ENCODE measurements at regions not wholly inside any gene's neighbourhood (a gene's known extent, or its start where the extent isn't known, plus 50 kb on each side); places are given as distances from the start of the nearest gene placed in this dataset.
"Not testable (repeated sequence)": the region's sequence is repeated elsewhere in the genome, so short reads cannot be mapped to it uniquely, and the experiment has no call there.

DNA sequence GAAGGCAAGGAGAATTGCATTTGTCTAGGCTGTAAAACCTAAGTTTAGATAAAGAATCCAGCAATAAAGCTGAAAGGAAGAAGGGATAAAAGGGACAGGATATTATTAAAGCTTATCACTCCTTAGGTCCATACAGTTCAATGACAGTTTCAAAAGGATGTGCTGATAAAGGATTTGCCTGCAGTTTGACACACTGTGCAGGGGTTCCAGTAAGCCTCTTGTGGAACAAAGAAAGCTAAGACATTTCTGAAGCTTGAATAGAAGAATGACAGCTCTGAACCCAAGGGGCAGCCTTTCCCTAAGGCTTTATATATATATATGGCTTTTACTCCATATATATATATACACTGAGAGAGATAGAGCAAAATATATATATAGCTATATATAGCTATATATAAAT, 276.8 kb upstream of the GRM3 start:
- no peak for DNase-seq

DNA sequence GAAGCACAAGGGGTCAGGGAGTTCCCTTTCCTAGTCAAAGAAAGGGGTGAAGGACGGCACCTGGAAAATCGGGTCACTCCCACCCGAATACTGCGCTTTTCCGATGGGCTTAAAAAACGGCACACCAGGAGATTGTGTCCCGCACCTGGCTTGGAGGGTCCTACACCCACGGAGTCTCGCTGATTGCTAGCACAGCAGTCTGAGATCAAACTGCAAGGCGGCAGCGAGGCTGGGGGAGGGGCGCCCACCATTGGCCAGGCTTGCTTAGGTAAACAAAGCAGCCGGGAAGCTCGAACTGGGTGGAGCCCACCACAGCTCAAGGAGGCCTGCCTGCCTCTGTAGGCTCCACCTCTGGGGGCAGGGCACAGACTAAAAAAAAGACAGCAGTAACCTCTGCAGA, 303.3 kb upstream of the GRM3 start:
- DNase-seq, result not testable (repeated sequence)

DNA sequence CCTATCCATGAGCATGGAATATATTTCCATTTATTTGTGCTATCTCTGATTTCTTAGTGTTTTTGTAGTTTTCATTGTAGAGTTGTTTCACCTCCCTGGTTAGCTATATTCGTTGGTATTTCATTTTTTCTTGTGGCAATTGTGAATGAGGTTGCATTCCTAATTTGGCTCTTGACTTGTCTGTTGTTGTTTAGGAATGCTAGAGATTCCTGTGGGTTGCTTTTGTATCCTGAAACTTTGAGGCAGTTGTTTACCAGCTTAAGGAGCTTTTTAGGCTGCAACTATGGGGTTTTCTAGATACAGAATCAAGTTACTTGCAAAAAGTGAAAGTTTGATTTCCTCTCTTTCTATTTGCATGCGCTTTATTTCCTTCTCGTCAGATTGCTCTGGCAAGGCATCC, 304.7 kb upstream of the GRM3 start:
- no peak for DNase-seq

DNA sequence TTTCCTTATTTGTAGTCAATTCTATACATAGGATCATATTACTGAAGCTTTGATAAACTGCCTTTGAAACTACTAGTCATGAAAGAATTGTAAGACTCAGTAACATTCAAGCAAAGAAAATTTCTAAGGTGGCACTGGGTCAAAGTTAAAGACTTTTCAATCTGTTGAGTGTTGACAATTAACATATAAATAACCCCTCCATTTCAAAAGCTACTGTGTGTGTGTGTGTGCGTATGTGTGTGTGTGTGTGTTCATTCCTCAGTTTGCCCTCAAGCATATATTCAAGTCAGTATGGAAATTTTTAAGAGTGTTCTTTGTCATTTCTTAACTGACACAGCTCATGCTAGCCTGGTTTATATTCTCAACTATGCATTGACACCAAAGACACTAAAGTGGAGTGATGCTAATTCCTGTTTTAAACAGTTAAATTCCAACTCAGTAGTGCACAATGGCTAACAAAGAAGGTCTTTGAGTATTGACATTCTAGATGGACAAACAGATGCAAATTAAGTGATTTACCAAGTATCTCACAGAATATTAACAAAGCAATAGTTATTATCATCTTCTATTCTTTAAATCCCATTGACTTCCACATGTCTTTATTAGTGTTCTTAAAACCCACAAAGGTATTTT, 314.8 kb upstream of the GRM3 start:
- no peak for DNase-seq

DNA sequence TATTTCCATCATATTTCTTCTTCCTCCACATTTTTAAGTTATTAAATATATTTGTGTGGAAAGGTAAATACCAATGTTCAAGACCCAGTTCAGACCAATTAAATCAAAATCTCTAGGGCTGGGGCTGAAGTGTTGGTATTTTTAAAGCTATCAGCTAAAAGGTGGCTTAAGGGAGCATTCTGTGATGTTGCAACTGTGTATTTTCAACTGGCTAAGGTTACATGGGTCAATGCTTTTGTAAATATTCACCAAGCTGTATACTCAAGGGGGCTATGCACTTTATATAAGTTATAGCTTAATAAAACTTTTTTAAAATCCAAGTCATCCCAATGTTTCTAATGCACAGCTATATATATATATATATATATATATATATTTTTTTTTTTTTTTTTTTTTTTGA, 316.9 kb upstream of the GRM3 start:
- DNase-seq, result no peak

DNA sequence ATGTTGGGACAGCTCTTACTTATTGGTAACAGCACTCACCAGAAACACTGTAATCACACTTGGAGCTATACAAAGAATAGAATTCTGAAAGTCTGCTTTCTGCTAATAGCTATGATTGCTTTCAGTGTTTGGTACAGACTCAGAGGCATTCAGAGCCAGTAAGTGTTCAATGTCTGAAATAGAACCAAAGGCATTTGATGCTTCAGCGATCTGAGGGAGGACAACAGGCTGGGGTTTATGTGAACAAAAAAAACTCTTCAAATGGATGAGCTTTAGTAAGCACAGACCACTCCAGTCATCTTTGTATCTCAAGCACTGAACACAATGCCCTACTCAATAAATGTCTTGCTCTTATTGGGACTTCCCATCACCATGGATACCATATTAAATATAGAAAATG, 322.8 kb upstream of the GRM3 start:
- DNase-seq, result no peak

DNA sequence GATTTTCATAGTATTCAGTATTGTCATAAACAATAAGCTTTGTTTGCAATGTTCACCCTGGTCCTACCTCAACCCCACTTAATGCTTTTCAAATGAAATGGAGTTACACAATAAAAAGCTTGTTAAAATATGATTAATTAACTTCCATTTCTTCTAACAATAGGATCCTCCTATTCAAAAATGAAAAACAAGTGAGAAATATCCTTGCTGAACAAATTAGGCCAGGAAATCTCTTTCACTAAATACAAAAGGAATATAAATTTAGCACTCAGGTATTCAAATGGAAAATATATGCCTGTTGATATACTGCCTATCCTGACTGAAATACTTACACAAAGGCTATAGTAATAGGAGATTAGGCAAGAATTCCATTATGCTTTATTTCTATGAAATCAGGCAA, 323.4 kb upstream of the GRM3 start:
- no peak for DNase-seq

DNA sequence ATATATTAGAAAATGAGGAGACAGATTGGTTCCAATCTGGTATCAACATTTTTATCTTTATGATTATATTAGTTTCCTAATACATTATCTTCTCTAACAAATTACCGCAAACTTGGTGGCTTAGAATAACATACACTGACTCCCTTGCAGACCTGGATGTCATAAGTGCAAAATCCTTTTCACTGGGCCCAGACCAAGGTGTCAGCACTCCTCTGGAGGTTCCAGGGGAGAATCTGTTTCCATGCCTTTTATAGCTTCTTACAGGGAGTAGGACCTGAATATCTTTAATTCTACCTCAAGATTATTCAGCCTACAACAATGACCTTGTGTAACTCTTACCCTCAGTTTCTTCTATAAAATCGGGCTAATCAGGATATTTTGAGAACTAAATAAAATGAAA, 329.9 kb upstream of the GRM3 start:
- DNase-seq, result no peak

DNA sequence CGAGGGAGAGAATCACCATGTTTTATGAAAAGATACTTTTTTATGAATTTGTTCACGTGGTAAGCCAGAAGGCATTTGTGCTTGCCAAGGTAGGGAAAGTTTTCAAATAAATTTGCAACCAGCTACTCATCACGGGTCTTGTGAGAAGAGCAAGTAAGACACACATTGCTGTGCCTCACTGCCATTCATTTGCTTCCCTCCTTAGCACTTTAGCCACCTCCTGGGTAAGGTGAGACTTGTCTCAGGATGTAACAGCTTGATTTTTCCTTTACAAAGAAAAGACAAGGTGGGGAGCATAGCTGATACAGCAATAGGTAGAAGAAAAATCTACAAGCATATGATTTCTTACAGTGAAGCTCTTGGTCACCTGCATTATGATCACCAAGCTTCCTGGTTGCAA, 342.4 kb upstream of the GRM3 start:
- DNase-seq, result no peak

DNA sequence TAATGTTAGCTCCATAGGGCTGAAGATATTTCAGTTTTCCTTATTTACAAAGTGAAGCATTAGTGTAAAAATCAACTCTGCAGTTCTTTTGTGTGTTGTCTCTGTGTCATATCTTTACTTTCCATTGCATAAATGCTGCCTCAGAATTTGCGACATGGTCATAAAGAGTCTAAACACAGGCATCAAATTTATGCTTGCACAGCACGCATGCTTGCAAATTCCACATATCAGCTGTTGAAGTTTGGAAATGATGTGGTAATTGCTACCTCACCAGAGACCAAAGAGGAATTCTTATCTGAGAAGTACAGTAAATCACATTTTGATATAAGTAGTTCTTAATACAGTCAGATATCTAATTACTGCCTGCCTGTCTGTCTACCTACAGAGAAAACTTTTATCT, 348.2 kb upstream of the GRM3 start:
- DNase-seq, result no peak

DNA sequence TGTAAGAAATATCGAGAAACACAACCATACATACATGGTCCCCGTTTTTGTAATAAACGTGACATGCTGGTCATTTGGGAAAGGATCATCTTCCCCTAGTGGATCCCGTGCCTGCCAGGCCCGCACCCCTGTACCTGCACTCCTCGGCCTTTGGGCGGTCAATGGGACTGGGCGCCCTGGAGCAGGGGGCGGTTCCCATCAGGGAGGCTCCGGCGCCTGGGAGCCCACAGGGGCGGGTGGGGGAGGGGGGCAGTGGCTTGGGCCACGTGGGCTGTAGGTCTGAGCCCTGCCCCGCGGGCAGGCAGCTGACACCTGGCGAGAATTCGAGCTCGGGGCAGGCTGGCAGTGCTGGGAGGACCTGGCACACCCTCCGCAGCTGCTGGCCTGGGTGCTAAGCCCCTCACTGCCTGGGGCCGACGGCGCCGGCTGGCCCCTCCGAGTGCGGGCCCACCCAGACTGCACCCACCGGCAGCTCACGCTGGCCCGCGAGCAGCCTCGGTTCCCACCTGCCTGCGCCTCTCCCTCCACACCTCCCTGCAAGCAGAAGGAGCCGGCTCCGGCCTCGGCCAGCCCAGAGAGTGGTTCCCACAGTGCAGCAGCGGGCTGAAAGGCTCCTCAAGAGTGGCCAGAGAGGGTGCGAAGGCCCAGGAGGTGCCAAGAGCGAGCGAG, 361.6 kb upstream of the GRM3 start:
- DNase-seq, result no peak

DNA sequence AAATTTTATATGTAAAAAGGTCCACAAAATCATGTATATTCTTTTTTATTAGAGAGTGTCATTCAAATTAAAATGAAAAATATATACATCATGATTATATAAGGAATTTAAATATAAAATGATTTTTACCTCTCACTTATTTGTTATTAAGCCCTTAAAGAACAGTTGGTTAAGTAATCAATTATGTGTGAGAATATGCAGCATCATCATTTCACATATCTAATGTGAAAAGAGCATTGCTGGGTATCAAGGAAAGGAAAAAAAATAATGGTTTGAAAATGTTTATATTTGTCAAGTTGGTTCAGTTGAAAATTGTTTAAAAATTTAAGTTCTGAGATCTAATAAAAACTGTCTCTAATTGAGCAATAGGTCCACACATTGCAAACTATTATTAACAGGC, 363.6 kb upstream of the GRM3 start:
- no peak for DNase-seq

DNA sequence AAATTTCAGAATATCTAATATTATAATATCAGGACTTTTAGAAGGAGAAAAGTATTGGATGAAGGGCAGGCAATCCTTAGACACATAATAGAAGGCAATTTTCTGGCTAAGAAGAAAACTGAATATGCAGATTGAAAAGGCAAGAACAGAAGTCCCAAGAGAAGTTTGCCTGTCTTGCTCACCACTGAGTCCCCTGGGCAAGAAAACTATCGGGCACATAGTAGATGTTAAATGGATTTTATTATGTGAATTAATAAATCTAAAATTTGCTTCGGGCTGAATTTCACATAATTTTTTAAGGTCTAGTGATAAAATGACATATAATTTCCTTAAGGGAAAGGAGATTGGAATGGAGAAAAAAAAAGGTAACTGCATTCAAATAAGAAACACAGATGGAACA, 380.9 kb upstream of the GRM3 start:
- no peak for DNase-seq

DNA sequence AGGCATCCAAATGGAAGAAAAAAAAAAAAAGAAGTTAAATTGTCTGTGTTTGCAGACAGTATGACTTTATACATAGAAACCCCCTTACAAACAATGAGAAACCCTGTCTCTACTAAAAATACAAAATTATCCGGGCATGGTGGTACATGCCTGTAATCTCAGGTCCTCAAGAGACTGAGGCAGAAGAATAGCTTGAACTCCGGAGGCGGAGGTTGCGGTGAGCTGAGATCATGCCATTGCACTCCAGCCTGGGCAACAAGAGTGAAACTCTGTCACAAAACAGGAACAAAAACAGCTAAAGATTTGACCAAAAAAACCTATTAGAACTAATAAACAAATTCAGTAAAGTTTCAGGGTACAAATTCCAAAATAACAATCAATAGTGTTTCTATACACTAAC, 385.8 kb upstream of the GRM3 start:
- DNase-seq, result no peak

DNA sequence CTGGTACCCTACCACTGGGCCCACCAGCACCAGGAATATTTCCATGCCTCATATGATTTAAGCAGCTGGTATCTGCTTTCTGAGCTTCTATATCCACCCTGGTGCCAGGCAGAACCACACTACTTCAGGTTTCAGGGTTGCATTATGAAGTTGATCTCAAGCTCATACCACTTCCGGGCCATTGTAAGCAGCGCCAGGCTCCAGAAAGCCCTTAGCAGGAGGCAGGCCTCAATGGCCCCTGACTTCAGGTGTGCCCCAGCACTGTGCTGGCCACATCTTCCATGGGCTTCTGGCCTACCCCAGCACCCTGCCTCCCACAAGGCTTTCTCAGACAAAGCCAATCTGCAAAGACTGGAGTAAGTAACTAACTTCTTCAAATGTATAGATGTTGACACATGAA, 391.3 kb upstream of the GRM3 start:
- DNase-seq, result no peak

DNA sequence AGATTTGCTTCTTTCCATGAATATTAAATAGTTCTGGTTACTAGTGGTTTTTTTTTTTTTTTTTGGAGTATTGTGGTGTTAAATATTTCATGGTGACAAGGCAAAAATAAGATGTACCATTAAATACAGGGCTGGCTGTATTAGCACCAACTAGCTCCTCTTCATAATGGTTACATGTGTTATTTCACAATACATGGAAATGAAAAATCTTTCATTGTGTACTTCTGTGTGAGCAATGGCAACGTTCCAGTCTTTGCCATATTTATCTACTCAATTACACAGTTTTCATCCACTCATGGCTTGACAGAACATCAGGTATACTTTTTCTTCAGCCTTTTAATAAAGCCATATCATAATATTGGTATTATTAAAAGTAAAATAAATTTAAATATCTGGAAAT, 394.7 kb upstream of the GRM3 start:
- DNase-seq, result no peak

DNA sequence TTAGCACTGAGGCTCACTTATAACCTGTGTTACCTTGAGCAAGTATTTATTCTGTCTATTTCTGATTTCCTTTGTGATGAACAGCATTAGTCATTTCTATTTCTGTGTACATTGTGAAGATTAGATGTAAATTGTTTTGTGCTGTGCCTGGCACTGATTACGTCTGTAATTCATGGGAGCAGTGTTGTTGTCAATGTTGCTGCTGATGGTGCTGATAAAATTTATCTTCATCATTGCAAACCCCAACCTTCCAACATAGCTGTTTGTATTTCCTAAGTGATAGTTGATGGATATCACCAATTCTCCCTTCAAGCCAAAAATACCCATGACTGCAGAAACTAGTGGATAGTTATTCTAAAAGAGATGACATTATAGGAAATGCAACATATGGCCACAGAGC, 400.5 kb upstream of the GRM3 start:
- DNase-seq, result no peak

DNA sequence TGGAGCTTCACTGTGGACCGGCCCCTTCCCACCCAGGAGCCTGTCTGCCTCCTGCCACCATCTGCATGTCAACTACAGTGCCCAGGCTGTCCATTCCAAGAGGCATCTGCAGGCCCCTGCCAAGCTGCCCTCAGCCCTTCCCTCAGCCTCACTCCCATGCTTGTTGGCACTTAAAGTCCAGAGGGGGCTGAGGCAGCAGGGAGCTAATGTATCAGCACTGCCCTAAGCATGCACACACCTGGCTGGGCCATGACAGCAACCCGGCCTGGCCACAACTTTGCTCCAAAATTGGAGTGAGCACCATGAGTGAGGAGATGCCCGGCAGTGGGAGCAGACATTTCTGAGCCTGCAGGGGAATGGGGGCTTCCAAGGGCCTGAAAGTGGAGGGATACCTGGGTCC, 417.5 kb upstream of the GRM3 start:
- DNase-seq, result no peak

DNA sequence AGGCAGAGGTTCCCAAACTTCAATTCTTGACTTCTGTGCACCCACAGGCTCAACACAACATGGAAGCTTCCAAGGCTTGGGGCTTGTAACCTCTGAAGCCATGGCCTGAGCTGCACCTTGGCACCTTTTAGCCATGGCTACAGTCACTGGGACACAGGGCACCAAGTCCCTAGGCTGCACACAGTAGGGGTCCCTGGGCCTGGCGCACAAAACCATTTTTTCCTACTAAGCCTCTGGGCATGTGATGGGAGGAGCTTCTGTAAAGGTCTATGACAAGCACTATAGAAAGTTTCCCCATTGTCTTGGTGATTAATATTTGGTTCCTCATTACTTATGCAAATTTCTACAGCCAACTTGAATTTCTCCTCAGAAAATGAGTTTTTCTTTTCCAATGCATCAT, 420.9 kb upstream of the GRM3 start:
- DNase-seq, result no peak

DNA sequence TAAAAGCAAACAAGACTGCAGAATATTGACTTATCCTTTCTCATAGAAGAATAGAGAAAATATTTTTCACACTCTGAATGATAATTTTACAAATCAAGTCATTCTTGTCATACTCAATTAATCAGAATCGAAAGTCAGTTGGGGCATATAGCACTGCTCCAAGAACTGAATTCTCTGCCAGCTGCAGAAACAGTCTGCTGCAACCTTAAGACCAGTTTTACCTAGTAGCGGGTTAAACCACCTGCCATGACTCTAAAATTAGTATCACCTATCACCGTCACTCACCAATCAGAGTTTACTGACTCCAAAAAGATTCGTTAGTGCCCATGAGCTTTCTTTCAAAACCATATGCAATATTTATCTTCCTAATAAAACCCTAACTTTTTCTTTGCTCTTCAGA, 429.0 kb upstream of the GRM3 start:
- no peak for DNase-seq

DNA sequence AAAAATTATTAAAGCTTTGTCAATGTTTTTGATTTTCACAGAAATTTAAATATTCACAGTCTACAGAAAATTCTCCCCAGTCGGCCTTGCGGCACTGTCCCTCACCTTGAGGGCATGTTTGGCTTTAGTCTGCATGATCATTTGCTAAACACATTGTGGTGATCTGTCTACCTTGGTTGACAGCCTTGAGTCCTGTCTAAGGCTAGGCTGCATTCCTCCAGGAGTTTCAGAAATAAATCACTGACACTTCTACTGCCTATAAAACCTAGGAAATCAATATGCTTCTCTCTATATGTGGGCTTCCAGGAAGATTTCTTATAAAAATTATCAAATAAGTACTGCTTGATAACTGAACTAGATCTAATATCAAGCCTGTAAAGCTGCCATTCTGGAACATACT, 430.7 kb upstream of the GRM3 start:
- no peak for DNase-seq

DNA sequence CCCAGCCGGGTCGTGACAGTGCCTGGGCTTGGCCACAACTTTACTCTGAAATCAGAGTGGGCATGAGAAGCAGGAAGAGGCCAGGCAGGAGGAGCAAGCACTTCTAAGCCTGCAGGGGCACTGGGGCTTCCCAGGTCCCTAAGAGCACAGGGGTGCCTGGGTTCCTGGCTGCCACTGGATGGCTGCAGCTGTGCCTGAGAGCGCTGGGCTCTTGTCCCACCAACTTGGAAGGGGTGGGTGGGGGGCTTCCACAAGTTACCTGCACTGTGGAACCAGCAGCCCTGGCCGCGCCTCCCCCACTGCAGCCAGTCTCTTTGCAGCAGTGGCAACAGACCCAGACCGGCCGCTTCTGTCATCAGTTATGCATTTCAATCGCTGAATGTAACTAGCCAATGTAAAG, 434.7 kb upstream of the GRM3 start:
- DNase-seq, result no peak

DNA sequence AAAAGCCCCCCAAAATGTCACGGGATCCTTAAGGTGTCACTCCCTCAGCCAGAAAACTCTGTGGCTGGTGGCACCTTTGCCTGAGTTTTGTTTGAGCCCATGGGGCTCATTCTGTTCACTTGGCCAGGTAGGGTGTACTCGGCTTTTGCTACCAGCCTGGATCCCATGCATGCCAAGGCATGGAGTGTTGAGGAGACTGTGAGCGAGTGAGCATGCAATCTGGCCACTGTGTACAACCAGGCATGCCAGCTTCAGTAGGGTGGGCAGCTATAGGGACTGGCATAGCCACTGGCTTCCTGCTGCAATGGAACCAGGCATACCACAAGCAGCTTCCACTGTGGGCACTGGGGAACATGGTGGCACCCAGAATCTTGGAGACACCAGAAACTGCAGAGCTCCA, 436.0 kb upstream of the GRM3 start:
- no peak for DNase-seq

DNA sequence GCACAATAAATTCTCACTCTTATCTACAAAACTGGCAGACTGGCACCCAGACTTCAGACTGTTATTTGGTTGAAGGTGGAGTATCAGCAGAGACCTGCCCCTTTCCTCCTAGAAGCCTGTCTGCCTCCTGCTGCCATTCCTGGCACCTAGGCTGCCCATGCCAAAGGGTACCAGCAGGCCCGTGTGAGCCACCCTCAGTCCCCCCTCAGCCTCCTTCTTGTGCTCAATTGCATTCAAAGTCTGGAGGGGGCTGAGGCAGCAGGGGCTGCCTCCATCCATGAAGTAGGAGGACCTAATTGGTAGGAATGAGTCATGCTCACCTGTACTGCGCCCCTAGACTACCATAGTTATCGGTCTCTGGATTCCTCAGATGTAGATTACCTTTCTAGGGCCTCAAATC, 440.9 kb upstream of the GRM3 start:
- no peak for DNase-seq

DNA sequence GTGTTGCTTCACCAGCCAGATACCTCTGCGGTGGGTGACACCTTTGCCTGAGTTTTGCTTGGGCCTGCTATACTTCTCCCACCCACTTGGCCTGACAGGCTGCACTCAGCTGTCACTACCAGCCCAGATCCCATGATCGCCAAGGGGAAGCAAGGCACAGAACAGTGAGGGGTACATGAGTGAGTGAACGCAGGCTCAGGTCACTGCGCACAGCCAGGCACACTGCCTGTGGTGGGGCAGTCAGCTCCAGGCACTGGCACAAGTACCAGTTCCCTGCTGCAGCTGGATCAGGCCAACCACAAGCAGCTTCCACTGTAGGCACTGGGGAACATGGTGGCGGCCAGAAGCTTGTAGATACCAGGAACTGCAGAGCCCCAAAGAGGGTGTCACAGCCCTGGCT, 441.9 kb upstream of the GRM3 start:
- no peak for DNase-seq

Measured in NCI-H524 (cell line).